ENCODE measurements at regions not wholly inside any gene's neighbourhood (a gene's known extent, or its start where the extent isn't known, plus 50 kb on each side); places are given as distances from the start of the nearest gene placed in this dataset.

GRCh38 chr16:88296437-88297177 is 86.2 kb upstream of the ZNF469 start:
- TF ChIP-seq CTCF (IDR thresholded peaks at IDR 0.05; ENCODE audit: low read depth, low read length) = no peak
- no peak for TF ChIP-seq EZH2phosphoT487 (IDR thresholded peaks at IDR 0.05; ENCODE audit: low read depth)
